ENCODE measurements at regions not wholly inside any gene's neighbourhood (a gene's known extent, or its start where the extent isn't known, plus 50 kb on each side); places are given as distances from the start of the nearest gene placed in this dataset.
"Not testable (repeated sequence)": the region's sequence is repeated elsewhere in the genome, so short reads cannot be mapped to it uniquely, and the experiment has no call there.

GRCh38 chr3:20646425-20646824 lies 460.4 kb upstream of the SGO1 start:
- no peaks in the 10 kb centered on the region for H3K4me1 ChIP-seq
- no peaks in the 10 kb centered on the region for H3K27me3 ChIP-seq
- TF ChIP-seq POLR2AphosphoS5 (IDR thresholded peaks at IDR 0.05) = no peak
- no peak for TF ChIP-seq POLR2A (IDR thresholded peaks at IDR 0.05)
- no peak for TF ChIP-seq CTCF (IDR thresholded peaks at IDR 0.05)
- TF ChIP-seq EP300 (IDR thresholded peaks at IDR 0.05) = no peak
- WGBS, 5 donors = 76 to 94% (median 88%) methylated on average over 1 of the region's 1 CpG
- intact Hi-C loops (cut with DNase I; ENCODE audit: low total_unique reads) = no loop called here
- no peak for DNase-seq
- H3K4me3 ChIP-seq = no peak overlapping the region
- no peaks in the 10 kb centered on the region for H3K9me3 ChIP-seq
- H3K36me3 ChIP-seq = no peaks in the 10 kb centered on the region
- no peak overlapping the region for H3K27ac ChIP-seq

GRCh38 chr3:20645340-20645739 lies 459.3 kb upstream of the SGO1 start:
- Histone ChIP-seq H3K9me3 (no peaks in the 10 kb centered on the region), H3K27ac (no peak overlapping the region), H3K4me1 (no peaks in the 10 kb centered on the region), H3K27me3 (no peaks in the 10 kb centered on the region), H3K36me3 (no peaks in the 10 kb centered on the region), H3K4me3 (no peak overlapping the region)
- 33 to 42% (median 37%) methylated on average over 3 of the region's 3 CpGs for WGBS, 5 donors
- intact Hi-C loops (cut with DNase I; ENCODE audit: low total_unique reads) = no loop called here
- no peak for DNase-seq
- no peak for TF ChIP-seq POLR2AphosphoS5 (IDR thresholded peaks at IDR 0.05)
- no peak for TF ChIP-seq CTCF (IDR thresholded peaks at IDR 0.05)
- no peak for TF ChIP-seq EP300 (IDR thresholded peaks at IDR 0.05)
- no peak for TF ChIP-seq POLR2A (IDR thresholded peaks at IDR 0.05)

GRCh38 chr3:20637729-20638128 lies 451.7 kb upstream of the SGO1 start:
- intact Hi-C loops (cut with DNase I; ENCODE audit: low total_unique reads) = no loop called here
- H3K36me3 ChIP-seq = no peaks in the 10 kb centered on the region
- no peak overlapping the region for H3K4me3 ChIP-seq
- DNase-seq = no peak
- H3K9me3 ChIP-seq = no peaks in the 10 kb centered on the region
- H3K27me3 ChIP-seq = no peaks in the 10 kb centered on the region
- no peaks in the 10 kb centered on the region for H3K4me1 ChIP-seq
- no peak overlapping the region for H3K27ac ChIP-seq
- TF ChIP-seq POLR2AphosphoS5 (IDR thresholded peaks at IDR 0.05) (no peak), POLR2A (IDR thresholded peaks at IDR 0.05) (no peak), EP300 (IDR thresholded peaks at IDR 0.05) (no peak), CTCF (IDR thresholded peaks at IDR 0.05) (no peak)

GRCh38 chr3:20622304-20622703 lies 436.3 kb upstream of the SGO1 start:
- Histone ChIP-seq H3K36me3 (no peaks in the 10 kb centered on the region), H3K9me3 (peaks cover 0 to 9% (median 4%) of the 10 kb centered on the region in 4 donors), H3K27me3 (no peaks in the 10 kb centered on the region), H3K4me1 (no peaks in the 10 kb centered on the region), H3K4me3 (no peak overlapping the region), H3K27ac (no peak overlapping the region)
- intact Hi-C loops (cut with DNase I; ENCODE audit: low total_unique reads) = no loop called here
- 87 to 94% (median 90%) methylated on average over 6 of the region's 6 CpGs for WGBS, 5 donors
- TF ChIP-seq EP300 (IDR thresholded peaks at IDR 0.05) = no peak
- no peak for TF ChIP-seq POLR2AphosphoS5 (IDR thresholded peaks at IDR 0.05)
- no peak for TF ChIP-seq POLR2A (IDR thresholded peaks at IDR 0.05)
- no peak for TF ChIP-seq CTCF (IDR thresholded peaks at IDR 0.05)
- no peak for DNase-seq

GRCh38 chr3:20618621-20619020 lies 432.6 kb upstream of the SGO1 start:
- H3K4me3 ChIP-seq; H3K36me3 ChIP-seq; H3K4me1 ChIP-seq; DNase-seq; H3K27ac ChIP-seq; H3K27me3 ChIP-seq; intact Hi-C loops (cut with DNase I; ENCODE audit: low total_unique reads): not testable (repeated sequence)
- 50 to 75% (median 68%) methylated on average over 3 of the region's 3 CpGs for WGBS, 5 donors
- H3K9me3 ChIP-seq = peaks cover 0 to 40% (median 22%) of the 10 kb centered on the region in 4 donors

- H3K36me3 ChIP-seq; H3K4me1 ChIP-seq; intact Hi-C loops (cut with DNase I; ENCODE audit: low total_unique reads); H3K27ac ChIP-seq; H3K4me3 ChIP-seq; H3K27me3 ChIP-seq: not testable (repeated sequence)
- 64 to 82% (median 70%) methylated on average over 7 of the region's 7 CpGs for WGBS, 5 donors
- peak in 1 of 2 donors; percentile 16 for DNase-seq
- H3K9me3 ChIP-seq = peaks cover 0 to 44% (median 24%) of the 10 kb centered on the region in 4 donors
Observed at GRCh38 chr3:20618181-20618580, 432.2 kb upstream of the SGO1 start.

- peaks cover 0 to 64% (median 35%) of the 10 kb centered on the region in 4 donors for H3K9me3 ChIP-seq
- H3K4me3 ChIP-seq; H3K27ac ChIP-seq; DNase-seq; H3K27me3 ChIP-seq; intact Hi-C loops (cut with DNase I; ENCODE audit: low total_unique reads); H3K4me1 ChIP-seq; H3K36me3 ChIP-seq: not testable (repeated sequence)
Observed at GRCh38 chr3:20615982-20616381, 430.0 kb upstream of the SGO1 start.
